Esophagus (tissue), 2 donors: ENCODE measurements at regions not wholly inside any gene's neighbourhood (a gene's known extent, or its start where the extent isn't known, plus 50 kb on each side); places are given as distances from the start of the nearest gene placed in this dataset.

Experiments
- H3K27ac ChIP-seq, 2 donors: one replicate each; pipeline ENCODE4 v1.5.1; 2013; ENCODE audit warnings: low read depth in 2 of 2, mild to moderate bottlenecking in 2 of 2, inconsistent platforms in 1 of 2, low read length in 1 of 2, moderate library complexity in 1 of 2
- H3K27me3 ChIP-seq, 2 donors: one replicate each; pipeline ENCODE4 v1.6.1; 2013; ENCODE audit warnings: low read length in 2 of 2, control low read depth in 1 of 2, mild to moderate bottlenecking in 1 of 2; ENCODE audit not compliant: insufficient read depth in 2 of 2, control insufficient read depth in 1 of 2
- H3K36me3 ChIP-seq, 2 donors: one replicate each; pipeline ENCODE4 v1.6.1; 2013; ENCODE audit warnings: low read length in 1 of 2; ENCODE audit not compliant: control insufficient read depth in 2 of 2, insufficient read depth in 2 of 2
- H3K4me1 ChIP-seq, 2 donors: one replicate each; pipeline ENCODE4 v1.6.1; 2013; ENCODE audit warnings: low read length in 1 of 2; ENCODE audit not compliant: control insufficient read depth in 2 of 2, insufficient read depth in 2 of 2
- H3K4me3 ChIP-seq, 2 donors: one replicate each; pipeline ENCODE4 v1.5.1; 2013; ENCODE audit warnings: low read length in 2 of 2, mild to moderate bottlenecking in 2 of 2, low read depth in 1 of 2, moderate library complexity in 1 of 2
- H3K9me3 ChIP-seq, 2 donors: one replicate each; pipeline ENCODE4 v1.6.1; 2013; ENCODE audit warnings: mild to moderate bottlenecking in 2 of 2, low read depth in 1 of 2, low read length in 1 of 2, moderate library complexity in 1 of 2; ENCODE audit not compliant: control insufficient read depth in 2 of 2, insufficient read depth in 1 of 2
- WGBS, 2 donors: extraction: QIAGEN DNeasy Blood & Tissue Kit; methylation state at CpG; one replicate each; pipeline ENCODE4 v1.1.7; 2013; 5-methylcytosine and 5-hydroxymethylcytosine counted together
- donor health status: healthy with polysubstance abuse.
- donor health status: Bipolar disorder and iron deficiency.

DNA sequence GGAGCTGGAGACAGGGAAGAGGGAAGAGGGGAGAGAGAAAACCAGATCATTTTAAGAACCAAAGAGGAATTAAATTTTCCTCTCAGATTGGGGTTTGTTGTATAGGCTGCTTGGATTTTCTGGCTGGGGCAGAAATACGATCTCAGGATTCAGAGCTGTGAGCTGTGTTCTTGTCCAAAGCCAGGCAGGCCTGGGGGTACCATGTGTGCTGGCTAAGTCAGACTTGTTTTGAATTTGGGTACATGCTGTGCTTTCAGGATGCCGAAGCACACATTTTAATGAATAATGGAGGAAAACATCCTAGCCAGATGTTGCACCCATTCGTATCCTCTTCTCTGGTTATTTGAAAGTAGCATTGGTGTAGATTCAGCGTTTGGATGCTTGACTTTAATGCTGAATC, 170.3 kb upstream of the PODXL start:
- H3K4me3 ChIP-seq = no peak overlapping the region
- 69 to 70% methylated on average over 4 of the region's 4 CpGs for WGBS, 2 donors
- no peak overlapping the region for H3K27ac ChIP-seq
- no peaks in the 10 kb centered on the region for H3K36me3 ChIP-seq
- no peaks in the 10 kb centered on the region for H3K9me3 ChIP-seq
- H3K27me3 ChIP-seq = no peaks in the 10 kb centered on the region
- H3K4me1 ChIP-seq = no peaks in the 10 kb centered on the region

GRCh38 chr7:131726031-131726430, 169.6 kb upstream of the PODXL start:
- Histone ChIP-seq H3K4me1 (no peaks in the 10 kb centered on the region), H3K36me3 (no peaks in the 10 kb centered on the region), H3K27me3 (no peaks in the 10 kb centered on the region), H3K27ac (no peak overlapping the region), H3K9me3 (no peaks in the 10 kb centered on the region), H3K4me3 (no peak overlapping the region)
- 59 to 60% methylated on average over 2 of the region's 2 CpGs for WGBS, 2 donors

- Histone ChIP-seq H3K9me3 (no peaks in the 10 kb centered on the region), H3K27ac (no peak overlapping the region), H3K27me3 (no peaks in the 10 kb centered on the region), H3K4me1 (no peaks in the 10 kb centered on the region), H3K4me3 (no peak overlapping the region), H3K36me3 (no peaks in the 10 kb centered on the region)
- WGBS, 2 donors = 73 to 79% methylated on average over 4 of the region's 4 CpGs
Observed at GRCh38 chr7:131724776-131725345, 168.4 kb upstream of the PODXL start.

GRCh38 chr7:131723926-131724325, 167.5 kb upstream of the PODXL start:
- H3K27ac ChIP-seq = no peak overlapping the region
- no peaks in the 10 kb centered on the region for H3K36me3 ChIP-seq
- no peak overlapping the region for H3K4me3 ChIP-seq
- no peaks in the 10 kb centered on the region for H3K4me1 ChIP-seq
- WGBS, 2 donors = 41 to 46% methylated on average over 6 of the region's 6 CpGs
- no peaks in the 10 kb centered on the region for H3K27me3 ChIP-seq
- H3K9me3 ChIP-seq = no peaks in the 10 kb centered on the region

- no peaks in the 10 kb centered on the region for H3K27me3 ChIP-seq
- no peak overlapping the region for H3K27ac ChIP-seq
- H3K9me3 ChIP-seq = no peaks in the 10 kb centered on the region
- 60 to 61% methylated on average over 4 of the region's 4 CpGs for WGBS, 2 donors
- no peaks in the 10 kb centered on the region for H3K36me3 ChIP-seq
- H3K4me3 ChIP-seq = no peak overlapping the region
- no peaks in the 10 kb centered on the region for H3K4me1 ChIP-seq
Observed at GRCh38 chr7:131722371-131722770, 165.9 kb upstream of the PODXL start.

GRCh38 chr7:131721660-131722059, 165.2 kb upstream of the PODXL start:
- Histone ChIP-seq H3K4me1 (no peaks in the 10 kb centered on the region), H3K27me3 (no peaks in the 10 kb centered on the region), H3K9me3 (no peaks in the 10 kb centered on the region), H3K27ac (no peak overlapping the region), H3K36me3 (no peaks in the 10 kb centered on the region), H3K4me3 (no peak overlapping the region)
- 50 to 61% methylated on average over 3 of the region's 3 CpGs for WGBS, 2 donors

DNA sequence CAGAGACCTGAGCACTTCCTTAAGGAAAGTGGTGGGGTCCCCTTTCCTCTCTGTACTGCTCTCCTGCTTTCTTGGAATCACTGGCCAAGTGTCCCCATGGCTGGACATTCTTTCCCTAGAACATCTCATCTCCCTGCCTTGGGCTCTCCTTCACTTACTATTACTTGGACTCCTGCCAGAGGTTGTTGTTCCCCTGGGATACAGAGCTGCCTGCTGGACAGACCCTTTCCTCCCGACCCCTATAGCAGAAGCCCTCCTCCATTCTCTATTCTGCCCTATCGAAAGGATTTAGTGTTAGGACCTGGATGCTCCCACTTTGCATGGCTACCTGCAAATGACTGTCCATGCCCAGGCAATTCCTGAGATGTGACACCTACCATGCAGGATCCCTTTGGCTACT, 164.3 kb upstream of the PODXL start:
- no peaks in the 10 kb centered on the region for H3K9me3 ChIP-seq
- H3K27ac ChIP-seq = no peak overlapping the region
- no peaks in the 10 kb centered on the region for H3K4me1 ChIP-seq
- no peaks in the 10 kb centered on the region for H3K27me3 ChIP-seq
- no peaks in the 10 kb centered on the region for H3K36me3 ChIP-seq
- no peak overlapping the region for H3K4me3 ChIP-seq
- 48 to 76% methylated on average over 2 of the region's 2 CpGs for WGBS, 2 donors

DNA sequence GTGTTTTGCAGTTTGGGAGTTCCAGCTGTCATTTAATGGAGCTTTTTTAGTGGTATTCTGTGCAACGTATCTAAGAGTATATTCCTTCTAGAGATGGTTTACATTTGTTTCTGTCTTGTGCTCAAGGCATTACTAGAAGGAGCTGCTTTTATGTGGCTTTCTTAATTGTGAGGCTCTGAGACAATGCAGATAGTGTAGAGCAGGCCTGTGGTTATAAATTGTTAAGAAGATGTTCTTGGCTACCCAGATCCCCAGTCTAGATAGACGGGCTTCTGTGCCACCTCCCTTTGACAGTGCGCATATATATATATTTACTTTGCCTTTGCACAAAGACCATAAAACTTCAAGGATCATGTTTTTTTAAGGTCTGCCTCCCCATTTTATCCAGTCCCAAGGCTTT, 160.8 kb upstream of the PODXL start:
- no peaks in the 10 kb centered on the region for H3K27me3 ChIP-seq
- H3K9me3 ChIP-seq = no peaks in the 10 kb centered on the region
- no peaks in the 10 kb centered on the region for H3K36me3 ChIP-seq
- H3K4me3 ChIP-seq = no peak overlapping the region
- no peak overlapping the region for H3K27ac ChIP-seq
- H3K4me1 ChIP-seq = no peaks in the 10 kb centered on the region
- 71 to 73% methylated on average over 3 of the region's 3 CpGs for WGBS, 2 donors

DNA sequence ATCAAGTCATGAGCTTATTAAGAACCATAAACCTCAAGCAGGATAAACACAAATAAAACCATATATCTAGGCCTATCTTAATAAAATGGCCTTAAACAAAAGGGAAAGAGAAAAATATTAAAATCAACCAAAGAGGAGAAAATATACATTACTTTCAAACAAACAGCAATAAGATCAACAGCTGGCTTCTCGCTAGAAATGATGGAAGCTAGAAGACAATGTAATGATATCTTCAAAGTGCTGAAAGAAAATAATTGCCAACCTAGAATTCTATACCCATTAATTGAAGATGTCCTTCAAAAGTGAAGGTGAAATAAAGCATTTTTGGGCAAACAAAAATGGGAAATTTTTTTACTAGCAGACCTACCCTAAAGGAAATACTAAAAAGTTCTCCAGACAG, 142.9 kb upstream of the PODXL start:
- no peaks in the 10 kb centered on the region for H3K4me1 ChIP-seq
- H3K27ac ChIP-seq = no peak overlapping the region
- H3K36me3 ChIP-seq = no peaks in the 10 kb centered on the region
- H3K27me3 ChIP-seq = no peaks in the 10 kb centered on the region
- peaks cover 0 to 2% of the 10 kb centered on the region in 2 donors for H3K9me3 ChIP-seq
- 86 to 92% methylated on average over 1 of the region's 1 CpG for WGBS, 2 donors
- no peak overlapping the region for H3K4me3 ChIP-seq

DNA sequence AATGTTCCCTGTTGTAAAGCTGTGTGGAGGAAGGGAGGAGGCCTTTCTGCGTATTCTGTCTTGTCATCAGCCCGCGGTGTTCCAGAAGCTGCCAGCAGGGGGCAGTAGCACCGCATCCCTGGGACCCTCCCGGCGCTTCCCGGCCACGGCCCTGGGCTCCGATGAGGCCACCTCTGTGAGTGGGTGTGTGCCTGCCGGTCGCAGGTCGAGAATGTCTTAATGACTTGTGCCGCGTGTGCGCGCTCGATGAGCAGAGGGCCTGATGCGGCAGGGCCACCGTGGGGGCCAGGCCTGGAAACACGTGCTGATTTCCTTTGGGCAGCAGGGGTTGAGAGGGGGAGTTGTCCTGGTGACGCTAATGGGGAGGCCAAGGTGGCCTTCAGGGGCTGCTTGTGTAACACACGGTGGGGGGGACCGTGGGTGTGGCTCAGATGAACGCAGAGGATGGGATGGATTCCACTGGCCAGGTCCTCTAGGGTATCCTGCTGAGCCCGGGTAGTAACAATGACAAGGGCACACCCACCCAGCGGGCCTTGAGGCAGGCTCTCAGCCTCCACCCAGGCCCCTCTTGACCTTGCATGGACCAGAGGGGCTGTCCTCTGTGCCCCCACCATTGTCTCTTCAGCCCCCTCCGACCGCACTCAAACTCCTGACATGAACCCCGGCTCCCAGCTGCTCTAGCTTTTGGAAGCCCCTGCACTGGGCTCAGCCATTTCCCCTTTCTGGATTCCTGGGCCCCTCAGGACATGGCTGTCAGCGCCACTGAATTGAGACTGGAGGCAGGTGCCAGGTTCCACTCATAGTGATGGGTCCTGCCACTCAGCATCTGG, 135.9 kb upstream of the PODXL start:
- no peaks in the 10 kb centered on the region for H3K36me3 ChIP-seq
- no peaks in the 10 kb centered on the region for H3K9me3 ChIP-seq
- peaks cover 0 to 5% of the 10 kb centered on the region in 2 donors for H3K4me1 ChIP-seq
- H3K27ac ChIP-seq = no peak overlapping the region
- no peaks in the 10 kb centered on the region for H3K27me3 ChIP-seq
- 22 to 24% methylated on average over 30 of the region's 30 CpGs for WGBS, 2 donors
- H3K4me3 ChIP-seq = no peak overlapping the region
